HepG2 (cell line): ENCODE measurements at regions not wholly inside any gene's neighbourhood (a gene's known extent, or its start where the extent isn't known, plus 50 kb on each side); places are given as distances from the start of the nearest gene placed in this dataset.

ENCODE experiments used
- ATAC-seq: fragments of 200-7000 bp; cut with Tn5 transposase; 3 replicates; pipeline ENCODE4 v1.9.1; 2020; ENCODE audit warnings: mild to moderate bottlenecking, moderate library complexity
- BruUV-seq: library from RNA; stranded (reverse); fragments of 400-500 nt; replicated peaks from 2 replicates; lab custom pipeline; 2021; lab: Mats Ljungman, UMichigan
- CTCF ChIA-PET: fragments of 300-600 bp; formaldehyde crosslinking; extraction: SDS; loops from one replicate; lab custom pipeline; 2021; ENCODE audit warnings: low total read pairs, inconsistent platforms, low intra/inter-chr PET ratio; lab: Yijun Ruan, JAX
- POLR2A ChIA-PET: fragments of 350-600 bp; sonication (Branson Sonifier 250); formaldehyde crosslinking; loops from one replicate; lab custom pipeline; 2020; ENCODE audit warnings: antibody characterized with exemption, inconsistent platforms; lab: Yijun Ruan, JAX
- DNase-seq: peaks from one replicate; pipeline ENCODE4 v3.0.0-alpha.2; 2015; ENCODE audit warnings: low spot score
- FAIRE-seq: peaks from 3 replicates; lab custom pipeline; 2011; peaks lifted over from hg19 to GRCh38; lab: Jason Lieb, UNC
- H2AFZ ChIP-seq: one replicate; pipeline ENCODE4 v1.6.1; 2011; ENCODE audit warnings: low read length, inconsistent platforms
- H3K27ac ChIP-seq: fragments of 300-600 bp; 3 replicates; pipeline ENCODE4 v1.8.0; 2011; ENCODE audit warnings: mixed run types, mild to moderate bottlenecking, mixed read lengths, low read length, inconsistent platforms; ENCODE audit not compliant: insufficient read depth; ENCODE audit errors: extremely low read length
- H3K27me3 ChIP-seq, 2 experiments: fragments of 200-600 bp in 1 of 2; 2 replicates in 1 of 2; 3 replicates in 1 of 2; pipeline versions ENCODE4 v1.6.0 to v1.8.0; 2011; ENCODE audit warnings: low read length in 2 of 2, mild to moderate bottlenecking in 2 of 2, moderate library complexity in 2 of 2, inconsistent platforms in 1 of 2; ENCODE audit not compliant: insufficient read depth in 2 of 2, control insufficient read depth in 1 of 2
- H3K36me3 ChIP-seq, 2 experiments: fragments of 200-600 bp in 1 of 2; replicated peaks in 1 of 2; 2 replicates in 1 of 2; 3 replicates in 1 of 2; pipeline versions ENCODE4 v1.5.1 to v1.8.0; 2011; ENCODE audit warnings: low read length in 2 of 2, inconsistent platforms in 1 of 2; ENCODE audit not compliant: insufficient read depth in 2 of 2, control insufficient read depth in 1 of 2
- H3K4me1 ChIP-seq: 2 replicates; pipeline ENCODE4 v1.5.1; 2012; ENCODE audit warnings: low read length, inconsistent platforms; ENCODE audit not compliant: insufficient read depth
- H3K4me2 ChIP-seq: 2 replicates; pipeline ENCODE4 v1.6.0; 2011; ENCODE audit warnings: low read depth, low read length, inconsistent platforms
- H3K4me3 ChIP-seq, 3 experiments: fragments of 200-600 bp in 1 of 3; sonication (generic), shearing (Covaris generic) in 1 of 3; replicated peaks in 1 of 3; 2 replicates each; pipeline ENCODE4 v1.5.1; 2011 to 2016; ENCODE audit warnings: low read length in 3 of 3, inconsistent platforms in 2 of 3, low read depth in 2 of 3, mild to moderate bottlenecking in 2 of 3, control low read depth in 1 of 3, mixed read lengths in 1 of 3; ENCODE audit not compliant: insufficient read depth in 1 of 3
- H3K79me2 ChIP-seq: one replicate; pipeline ENCODE4 v1.6.1; 2011; ENCODE audit warnings: low read length, inconsistent platforms; ENCODE audit not compliant: insufficient read depth
- H3K9ac ChIP-seq: 2 replicates; pipeline ENCODE4 v1.6.0; 2011; ENCODE audit warnings: mild to moderate bottlenecking, low read depth, low read length, inconsistent platforms; ENCODE audit not compliant: insufficient read depth
- H3K9me3 ChIP-seq: 2 replicates; pipeline ENCODE4 v1.5.1; 2012; ENCODE audit warnings: mild to moderate bottlenecking, low read length
- H4K20me1 ChIP-seq: 2 replicates; pipeline ENCODE4 v1.6.0; 2011; ENCODE audit warnings: inconsistent platforms, mild to moderate bottlenecking, low read length, moderate library complexity; ENCODE audit not compliant: insufficient read depth
- ATF1 ChIP-seq: IDR thresholded peaks from 2 replicates; pipeline ENCODE4 v1.6.1; 2016; ENCODE audit warnings: mild to moderate bottlenecking, control low read depth
- ELF4 ChIP-seq: sonication (generic); formaldehyde crosslinking; IDR thresholded peaks from 2 replicates; pipeline ENCODE4 v1.5.0; 2020; ENCODE audit warnings: missing genetic modification reagents, mild to moderate bottlenecking, moderate library complexity, borderline replicate concordance
- MLXIP ChIP-seq: sonication (generic); formaldehyde crosslinking; IDR thresholded peaks from 2 replicates; pipeline ENCODE4 v1.9.0; 2021; ENCODE audit warnings: missing genetic modification reagents, borderline replicate concordance
- SETDB1 ChIP-seq: sonication (generic); formaldehyde crosslinking; IDR thresholded peaks from 2 replicates; pipeline ENCODE4 v1.5.1; 2020; ENCODE audit warnings: missing genetic modification reagents, mild to moderate bottlenecking, borderline replicate concordance
- ZBTB33 ChIP-seq: sonication (generic); formaldehyde crosslinking; IDR thresholded peaks from 2 replicates; pipeline ENCODE4 v1.4.0; 2020; ENCODE audit warnings: missing genetic modification reagents
- ZNF317 ChIP-seq: sonication (generic); formaldehyde crosslinking; IDR thresholded peaks from 2 replicates; pipeline ENCODE4 v1.5.0; 2020; ENCODE audit warnings: mild to moderate bottlenecking, missing genetic modification reagents
- WGBS: methylation state at CpG from one replicate; pipeline ENCODE4 v1.1.6; 2017; ENCODE audit warnings: low lambda C conversion rate; 5-methylcytosine and 5-hydroxymethylcytosine counted together
- in situ Hi-C: cut with HindIII; loops from 2 replicates; pipeline ENCODE4 v1.10.0; 2017; ENCODE audit warnings: low pct_unique_long_range_greater_than_20kb; ENCODE audit not compliant: extremely low pct_ligation_motif_present
- intact Hi-C: fragments of 100-400 bp; cut with micrococcal nuclease; formaldehyde crosslinking; loops from one replicate; pipeline ENCODE4 v1.10.0; 2022; ENCODE audit not compliant: unreplicated experiment

- ATAC-seq (peak; percentile 40; the same call in 2 of the 3 replicates), DNase-seq (no peak), FAIRE-seq (no peak)
- Histone ChIP-seq H3K4me2 (no peak overlapping the region), H3K79me2 (no peaks in the 10 kb centered on the region), H2AFZ (no peak overlapping the region), H3K9me3 (no peaks in the 10 kb centered on the region), H3K4me3 (no peak overlapping the region), H4K20me1 (no peaks in the 10 kb centered on the region), H3K4me1 (no peaks in the 10 kb centered on the region), H3K27me3 (no peaks in the 10 kb centered on the region), H3K9ac (no peak overlapping the region), H3K27ac (no peak overlapping the region)
- CTCF ChIA-PET, result no interaction called here
- in situ Hi-C loops, result loop anchor here (25.0 kb wide), 1 partner anchor 1303 kb away; no protein-coding TSS in a partner anchor
- no TSS peak for BruUV-seq
- WGBS, result 0% methylated on average over 1 of the region's 20 CpGs
- no peak for TF ChIP-seq ATF1 (CRISPR knock-in tag)
- no peak for TF ChIP-seq SETDB1 (CRISPR knock-in tag)
- TF ChIP-seq ZNF317 (CRISPR knock-in tag), result no peak
- TF ChIP-seq MLXIP, result no peak
- no peak for TF ChIP-seq ZBTB33
- no peak for TF ChIP-seq ELF4 (CRISPR knock-in tag)
- TF ChIP-seq, all 625 proteins: peak for 0
- H3K36me3 ChIP-seq, result no peaks in the 10 kb centered on the region
- POLR2A ChIA-PET, result no interaction called here
- intact Hi-C loops, result loop anchor here (10.0 kb wide), 1 partner anchor 1536 kb away; no protein-coding TSS in a partner anchor
These were observed 313.1 kb upstream of the SYT4 start for GRCh38 chr18:43590182-43590903.
